Lower leg skin (tissue), 3 donors: ENCODE measurements at regions not wholly inside any gene's neighbourhood (a gene's known extent, or its start where the extent isn't known, plus 50 kb on each side); places are given as distances from the start of the nearest gene placed in this dataset.

Experiments used
- CTCF ChIP-seq, 3 donors: fragments of 450-650 bp; IDR thresholded peaks; one replicate each; pipeline ENCODE4 v1.5.1; 2016; ENCODE audit warnings: antibody characterized with exemption in 3 of 3, mild to moderate bottlenecking in 3 of 3, moderate library complexity in 2 of 3
- POLR2A ChIP-seq, 2 donors: fragments of 450-650 bp; IDR thresholded peaks; one replicate each; pipeline ENCODE4 v1.6.1; 2016 to 2017; ENCODE audit warnings: antibody characterized with exemption in 2 of 2, mild to moderate bottlenecking in 1 of 2, moderate library complexity in 1 of 2

- no peak for TF ChIP-seq CTCF (IDR thresholded peaks at IDR 0.05)
- no peak for TF ChIP-seq POLR2A (IDR thresholded peaks at IDR 0.05)
These were observed 179.4 kb upstream of the MKLN1 start for GRCh38 chr7:131148258-131148657.
